DND-41 (cell line): ENCODE measurements at regions not wholly inside any gene's neighbourhood (a gene's known extent, or its start where the extent isn't known, plus 50 kb on each side); places are given as distances from the start of the nearest gene placed in this dataset.

Source experiments
- EZH2 ChIP-seq: IDR thresholded peaks from 3 replicates; pipeline ENCODE4 v1.6.1; 2012; ENCODE audit warnings: borderline replicate concordance, low read depth, mild to moderate bottlenecking, moderate library complexity, low read length, inconsistent platforms; ENCODE audit not compliant: severe bottlenecking
- TF ChIP-seq, protein P1 (sequence below): IDR thresholded peaks from 2 replicates; pipeline ENCODE4 v1.5.1; 2012; ENCODE audit warnings: borderline replicate concordance, low read length, moderate library complexity, mild to moderate bottlenecking; ENCODE audit not compliant: poor library complexity, severe bottlenecking; ENCODE audit errors: extremely low read depth

- TF ChIP-seq, protein P1, sequence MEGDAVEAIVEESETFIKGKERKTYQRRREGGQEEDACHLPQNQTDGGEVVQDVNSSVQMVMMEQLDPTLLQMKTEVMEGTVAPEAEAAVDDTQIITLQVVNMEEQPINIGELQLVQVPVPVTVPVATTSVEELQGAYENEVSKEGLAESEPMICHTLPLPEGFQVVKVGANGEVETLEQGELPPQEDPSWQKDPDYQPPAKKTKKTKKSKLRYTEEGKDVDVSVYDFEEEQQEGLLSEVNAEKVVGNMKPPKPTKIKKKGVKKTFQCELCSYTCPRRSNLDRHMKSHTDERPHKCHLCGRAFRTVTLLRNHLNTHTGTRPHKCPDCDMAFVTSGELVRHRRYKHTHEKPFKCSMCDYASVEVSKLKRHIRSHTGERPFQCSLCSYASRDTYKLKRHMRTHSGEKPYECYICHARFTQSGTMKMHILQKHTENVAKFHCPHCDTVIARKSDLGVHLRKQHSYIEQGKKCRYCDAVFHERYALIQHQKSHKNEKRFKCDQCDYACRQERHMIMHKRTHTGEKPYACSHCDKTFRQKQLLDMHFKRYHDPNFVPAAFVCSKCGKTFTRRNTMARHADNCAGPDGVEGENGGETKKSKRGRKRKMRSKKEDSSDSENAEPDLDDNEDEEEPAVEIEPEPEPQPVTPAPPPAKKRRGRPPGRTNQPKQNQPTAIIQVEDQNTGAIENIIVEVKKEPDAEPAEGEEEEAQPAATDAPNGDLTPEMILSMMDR = no peak
- TF ChIP-seq EZH2 = no peak
These were observed 76.3 kb upstream of the SLC44A3 start for GRCh38 chr1:94743862-94744261.
